BJ (cell line): ENCODE measurements at regions not wholly inside any gene's neighbourhood (a gene's known extent, or its start where the extent isn't known, plus 50 kb on each side); places are given as distances from the start of the nearest gene placed in this dataset.

Experiments
- CTCF ChIA-PET: fragments of 350-600 bp; formaldehyde crosslinking; extraction: SDS; loops from one replicate; lab custom pipeline; 2021; ENCODE audit warnings: antibody characterized with exemption, inconsistent platforms; lab: Yijun Ruan, JAX
- POLR2A ChIA-PET: fragments of 300-600 bp; sonication (Branson Sonifier 250); formaldehyde crosslinking; extraction: SDS; loops from one replicate; lab custom pipeline; 2021; ENCODE audit warnings: antibody characterized with exemption; lab: Charles Lee
- DNase-seq: peaks from one replicate; pipeline ENCODE4 v3.0.0-alpha.2; 2011; ENCODE audit warnings: low read depth
- H3K27me3 ChIP-seq: 2 replicates; pipeline ENCODE4 v1.6.0; 2011; ENCODE audit warnings: low read length; ENCODE audit not compliant: control insufficient read depth, insufficient read depth
- H3K36me3 ChIP-seq: 2 replicates; pipeline ENCODE4 v1.5.1; 2011; ENCODE audit warnings: low read length; ENCODE audit not compliant: control insufficient read depth, insufficient read depth
- H3K4me3 ChIP-seq: 2 replicates; pipeline ENCODE4 v1.5.1; 2011; ENCODE audit warnings: low read depth, mild to moderate bottlenecking, control low read depth, low read length
- TF ChIP-seq, protein P1 (sequence below): IDR thresholded peaks from 2 replicates; pipeline ENCODE4 v1.5.1; 2011; ENCODE audit warnings: low read depth, mild to moderate bottlenecking, control low read depth, inconsistent platforms, low read length, moderate library complexity; ENCODE audit not compliant: insufficient read depth

- CTCF ChIA-PET, result interaction anchor here (1.2 kb wide), 1 partner anchor 15 kb away, joined by 3 read pairs; no protein-coding TSS in a partner anchor
- no peaks in the 10 kb centered on the region for H3K27me3 ChIP-seq
- TF ChIP-seq, protein P1, sequence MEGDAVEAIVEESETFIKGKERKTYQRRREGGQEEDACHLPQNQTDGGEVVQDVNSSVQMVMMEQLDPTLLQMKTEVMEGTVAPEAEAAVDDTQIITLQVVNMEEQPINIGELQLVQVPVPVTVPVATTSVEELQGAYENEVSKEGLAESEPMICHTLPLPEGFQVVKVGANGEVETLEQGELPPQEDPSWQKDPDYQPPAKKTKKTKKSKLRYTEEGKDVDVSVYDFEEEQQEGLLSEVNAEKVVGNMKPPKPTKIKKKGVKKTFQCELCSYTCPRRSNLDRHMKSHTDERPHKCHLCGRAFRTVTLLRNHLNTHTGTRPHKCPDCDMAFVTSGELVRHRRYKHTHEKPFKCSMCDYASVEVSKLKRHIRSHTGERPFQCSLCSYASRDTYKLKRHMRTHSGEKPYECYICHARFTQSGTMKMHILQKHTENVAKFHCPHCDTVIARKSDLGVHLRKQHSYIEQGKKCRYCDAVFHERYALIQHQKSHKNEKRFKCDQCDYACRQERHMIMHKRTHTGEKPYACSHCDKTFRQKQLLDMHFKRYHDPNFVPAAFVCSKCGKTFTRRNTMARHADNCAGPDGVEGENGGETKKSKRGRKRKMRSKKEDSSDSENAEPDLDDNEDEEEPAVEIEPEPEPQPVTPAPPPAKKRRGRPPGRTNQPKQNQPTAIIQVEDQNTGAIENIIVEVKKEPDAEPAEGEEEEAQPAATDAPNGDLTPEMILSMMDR, result no peak
- no peaks in the 10 kb centered on the region for H3K36me3 ChIP-seq
- DNase-seq, result no peak
- no peak overlapping the region for H3K4me3 ChIP-seq
- POLR2A ChIA-PET, result no interaction called here
Observed at GRCh38 chr6:3908223-3908622, 59.0 kb downstream of the FAM50B start.

DNA sequence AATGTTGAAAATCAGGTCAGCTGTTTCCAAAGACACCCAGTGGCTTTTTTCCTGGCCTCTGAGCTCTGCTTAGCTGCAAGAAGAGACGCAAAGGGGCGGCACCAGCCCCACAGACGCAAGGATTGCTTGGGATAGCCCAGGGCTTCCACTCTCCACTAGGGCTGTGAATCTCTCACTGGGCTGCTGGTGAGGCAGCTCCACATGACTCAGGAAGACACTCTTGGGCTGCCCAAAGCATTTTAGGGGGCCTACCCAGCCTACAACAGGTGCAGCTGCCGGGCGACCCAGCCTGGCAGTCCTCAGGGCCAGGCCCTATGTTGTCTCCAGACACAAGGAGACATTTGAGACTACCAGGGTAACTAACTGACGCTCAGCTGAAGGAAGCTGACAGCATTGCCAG lies 59.8 kb downstream of the FAM50B start:
- Histone ChIP-seq H3K27me3 (no peaks in the 10 kb centered on the region), H3K36me3 (no peaks in the 10 kb centered on the region), H3K4me3 (no peak overlapping the region)
- CTCF ChIA-PET, result interaction anchor here (1.5 kb wide), 1 partner anchor 24 kb away, joined by 3 read pairs; no protein-coding TSS in a partner anchor
- POLR2A ChIA-PET, result interaction anchor here (0.5 kb wide), 1 partner anchor 19 kb away, joined by 3 read pairs; no protein-coding TSS in a partner anchor
- TF ChIP-seq, protein P1, result no peak
- DNase-seq, result no peak

GRCh38 chr6:3910106-3910663 lies 61.0 kb downstream of the FAM50B start:
- Histone ChIP-seq H3K4me3 (no peak overlapping the region), H3K36me3 (no peaks in the 10 kb centered on the region), H3K27me3 (no peaks in the 10 kb centered on the region)
- TF ChIP-seq, protein P1, result no peak
- ChIA-PET CTCF (interaction anchor here (1.0 to 4.8 kb wide), 7 partner anchors 9 to 68 kb away, joined by 3 to 34 read pairs (median 4); partner anchors contain the start of gene FAM50B), POLR2A (interaction anchor here (0.6 kb wide), 1 partner anchor 154 kb away, joined by 4 read pairs; no protein-coding TSS in a partner anchor)
- no peak for DNase-seq

DNA sequence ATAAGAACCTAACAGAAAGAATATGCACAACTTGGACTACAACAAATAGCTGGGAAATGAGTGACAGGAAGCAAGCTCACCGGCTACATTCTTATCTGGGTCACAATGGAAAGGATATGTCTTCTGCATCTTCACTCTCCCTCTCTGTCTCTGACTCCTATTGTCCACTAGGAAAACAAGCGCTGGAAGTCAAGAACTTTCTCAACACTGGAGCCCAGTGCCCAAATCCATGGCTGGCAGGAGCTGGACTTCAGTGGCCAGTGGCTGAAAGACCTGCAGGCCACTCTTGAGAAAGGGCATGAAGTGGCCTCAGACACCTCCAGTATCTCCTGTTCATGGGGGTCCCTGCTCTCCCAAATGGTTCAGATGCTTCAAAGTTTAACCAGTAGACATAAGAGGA lies 62.0 kb downstream of the FAM50B start:
- no peak for DNase-seq
- Histone ChIP-seq H3K36me3 (no peaks in the 10 kb centered on the region), H3K4me3 (no peak overlapping the region), H3K27me3 (no peaks in the 10 kb centered on the region)
- CTCF ChIA-PET, result interaction anchor here (1.0 to 4.8 kb wide), 5 partner anchors 13 to 67 kb away, joined by 3 to 34 read pairs (median 4); partner anchors contain the start of gene FAM50B
- POLR2A ChIA-PET, result no interaction called here
- TF ChIP-seq, protein P1, result no peak

- peak; percentile 56 for DNase-seq
- H3K4me3 ChIP-seq, result peak overlapping the region; percentile 6; the same call in 1 of the 2 replicates
- ChIA-PET POLR2A (interaction anchor here (0.6 to 1.1 kb wide), 2 partner anchors 28 to 107 kb away, joined by 3 to 4 read pairs; no protein-coding TSS in a partner anchor), CTCF (interaction anchor here (0.8 to 4.8 kb wide), 4 partner anchors 21 to 165 kb away, joined by 3 to 34 read pairs (median 18); partner anchors contain the start of gene FAM50B)
- TF ChIP-seq, protein P1, result no peak
- no peaks in the 10 kb centered on the region for H3K36me3 ChIP-seq
- H3K27me3 ChIP-seq, result no peaks in the 10 kb centered on the region
Observed at GRCh38 chr6:3911614-3912336, 62.6 kb downstream of the FAM50B start.
